GM18867 (cell line): ENCODE measurements at regions not wholly inside any gene's neighbourhood (a gene's known extent, or its start where the extent isn't known, plus 50 kb on each side); places are given as distances from the start of the nearest gene placed in this dataset.
"Not testable (repeated sequence)": the region's sequence is repeated elsewhere in the genome, so short reads cannot be mapped to it uniquely, and the experiment has no call there.

ENCODE experiments used
- ATAC-seq: cut with Tn5 transposase; IDR thresholded peaks from one replicate; pipeline ENCODE4 v1.9.1; 2021; ENCODE audit warnings: mild to moderate bottlenecking, moderate library complexity; ENCODE audit not compliant: unreplicated experiment

DNA sequence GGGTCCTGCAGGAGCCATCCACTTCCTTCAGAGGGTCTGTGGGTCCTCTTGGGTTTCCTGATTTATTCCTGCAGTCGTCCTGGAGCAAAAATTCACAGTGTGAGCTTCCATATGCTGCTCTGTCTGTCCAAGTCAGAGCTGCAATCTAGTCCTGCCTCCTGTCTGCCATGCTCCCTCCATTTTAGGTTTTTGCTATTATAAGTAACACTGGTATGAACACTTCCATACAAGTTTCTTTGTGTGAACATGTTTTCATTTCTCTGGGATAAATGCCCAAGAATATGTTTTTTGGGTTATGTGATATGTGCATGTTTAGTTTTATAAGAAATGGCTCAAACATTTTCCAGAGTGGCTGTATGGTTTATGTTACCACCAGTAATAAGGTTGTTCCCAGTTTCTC, 188.1 kb downstream of the ACTR3B start:
- ATAC-seq: no peak

GRCh38 chr7:152949253-152949652, 189.7 kb downstream of the ACTR3B start:
- no peak for ATAC-seq

GRCh38 chr7:152949790-152950189, 190.2 kb downstream of the ACTR3B start:
- ATAC-seq: no peak

GRCh38 chr7:152956006-152956405, 196.5 kb downstream of the ACTR3B start:
- no peak for ATAC-seq

DNA sequence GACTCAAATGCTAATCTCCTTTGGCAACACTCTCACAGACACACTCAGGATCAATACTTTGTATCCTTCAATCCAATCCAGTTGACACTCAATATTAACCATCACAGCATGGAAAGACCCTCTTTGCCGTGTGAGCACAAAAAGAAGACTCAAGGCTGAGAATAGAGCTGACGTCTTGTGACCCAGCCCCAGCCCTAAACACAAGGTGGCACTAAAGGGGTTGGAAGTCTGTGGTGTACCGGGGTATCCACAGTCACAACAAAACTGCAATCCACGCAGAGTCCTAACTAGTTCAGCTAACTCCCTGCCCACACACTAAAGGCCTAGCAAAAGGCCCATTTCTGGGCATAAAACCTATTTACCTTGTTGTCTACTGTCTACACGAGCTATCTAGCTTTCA, 200.1 kb downstream of the ACTR3B start:
- ATAC-seq: no peak

- not testable (repeated sequence) for ATAC-seq
These were observed 202.2 kb downstream of the ACTR3B start for GRCh38 chr7:152961796-152962195.

DNA sequence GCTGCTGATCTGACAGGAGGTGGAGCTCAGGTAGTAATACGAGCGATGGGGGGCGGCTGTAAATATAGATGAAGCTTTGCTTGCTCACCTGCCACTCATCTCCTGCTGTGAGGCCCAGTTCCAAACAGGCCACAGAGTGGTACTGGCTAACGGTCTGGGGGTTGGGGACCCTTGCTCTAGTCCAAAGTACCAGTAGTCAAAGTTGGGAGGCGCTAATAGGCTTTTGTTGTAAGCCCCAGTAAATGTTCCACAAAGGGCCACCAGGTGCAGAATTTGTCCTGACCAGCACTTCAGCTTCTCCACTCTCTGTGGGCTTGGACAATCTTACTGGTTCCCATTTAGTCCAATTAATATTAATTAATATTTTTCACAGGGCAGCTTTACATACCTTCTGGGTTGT, 206.6 kb downstream of the ACTR3B start:
- ATAC-seq: no peak

DNA sequence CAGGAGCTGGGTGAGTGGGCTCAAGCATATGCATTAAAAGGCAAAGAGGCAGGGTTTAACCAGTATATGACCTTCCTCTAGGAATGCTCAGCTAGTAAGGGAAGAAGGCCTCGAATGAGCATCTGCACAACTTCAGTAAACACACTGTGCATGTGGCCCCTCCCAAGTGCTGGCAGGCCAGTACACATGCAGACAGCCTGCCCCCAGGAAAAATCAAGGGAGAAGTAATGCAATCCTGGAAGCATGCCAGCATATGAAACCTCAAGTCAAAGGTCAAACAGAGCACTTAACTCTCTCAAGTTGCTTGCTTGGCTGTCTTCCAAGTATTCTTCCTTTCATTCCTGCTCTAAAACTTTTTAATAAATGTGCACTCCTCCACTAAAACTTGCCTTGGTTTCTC, 208.4 kb downstream of the ACTR3B start:
- ATAC-seq: no peak

GRCh38 chr7:152968514-152968913, 209.0 kb downstream of the ACTR3B start:
- no peak for ATAC-seq

DNA sequence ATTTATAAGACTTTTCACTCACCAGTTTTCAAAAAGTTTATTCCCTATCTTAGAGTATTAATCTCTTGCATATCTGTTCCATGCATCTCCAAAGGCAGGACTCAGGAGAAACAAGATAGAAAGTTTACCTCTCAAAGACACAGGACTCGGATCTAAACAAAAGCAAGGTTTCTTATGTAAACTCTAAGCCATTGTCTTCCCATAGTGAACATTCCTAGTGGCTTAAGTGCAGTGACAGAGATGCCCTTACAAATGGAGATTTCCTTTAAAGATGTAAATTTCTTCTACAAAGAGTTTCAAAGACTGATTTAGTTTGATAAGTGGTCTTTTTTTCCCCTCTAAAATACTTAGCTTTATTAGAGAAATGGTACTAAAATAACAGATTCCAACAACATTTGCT, 209.8 kb downstream of the ACTR3B start:
- ATAC-seq: no peak

DNA sequence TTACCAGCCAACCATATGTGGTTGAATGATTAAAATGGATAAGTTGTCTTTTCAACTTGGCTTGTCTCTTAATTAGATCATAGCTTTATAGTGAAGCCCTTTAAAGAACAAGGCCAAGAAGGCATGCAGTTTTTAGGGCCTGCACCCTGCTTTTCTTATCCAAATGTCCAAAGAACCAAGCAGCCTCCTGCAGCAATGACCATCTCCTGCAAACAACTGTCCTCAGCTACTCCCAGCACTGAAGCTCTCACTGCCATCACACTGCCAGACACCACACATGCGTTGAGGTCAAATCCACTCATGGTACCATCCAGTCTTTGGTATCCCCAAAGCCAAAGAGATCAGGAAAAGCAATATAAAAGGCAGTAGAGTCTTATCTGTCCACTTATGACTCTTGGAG, 210.3 kb downstream of the ACTR3B start:
- ATAC-seq: no peak

- ATAC-seq: no peak
These were observed 210.9 kb downstream of the ACTR3B start for GRCh38 chr7:152970481-152970880.

GRCh38 chr7:152974577-152974976, 215.0 kb downstream of the ACTR3B start:
- ATAC-seq: no peak

GRCh38 chr7:152975076-152975475, 215.5 kb downstream of the ACTR3B start:
- no peak for ATAC-seq

DNA sequence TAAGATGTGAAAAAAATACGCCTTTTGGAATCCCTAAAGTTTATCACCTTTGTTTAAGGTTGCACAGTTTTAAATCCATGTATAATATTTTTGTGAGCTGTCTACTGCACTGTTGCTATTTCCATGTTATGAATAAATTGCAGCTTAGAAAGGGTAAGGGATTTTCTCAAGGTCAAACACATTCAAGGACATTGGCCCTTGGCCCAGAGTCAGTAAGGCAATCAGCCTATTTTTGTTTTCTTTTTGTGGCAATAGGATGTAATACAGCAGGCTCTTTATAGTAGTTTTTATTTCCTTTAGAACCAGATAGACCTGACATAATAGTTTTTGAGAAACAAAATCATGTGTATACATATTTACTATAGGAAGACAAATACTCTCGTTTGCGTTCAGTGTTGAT, 219.8 kb downstream of the ACTR3B start:
- ATAC-seq: no peak

GRCh38 chr7:152984421-152984820, 224.9 kb downstream of the ACTR3B start:
- no peak for ATAC-seq

GRCh38 chr7:152986376-152986775, 226.8 kb downstream of the ACTR3B start:
- no peak for ATAC-seq

- ATAC-seq: no peak
These were observed 228.1 kb downstream of the ACTR3B start for GRCh38 chr7:152987656-152988055.

- ATAC-seq: no peak
These were observed 230.4 kb downstream of the ACTR3B start for GRCh38 chr7:152989889-152990380.

GRCh38 chr7:152998420-152998819, 238.9 kb downstream of the ACTR3B start:
- ATAC-seq: no peak

DNA sequence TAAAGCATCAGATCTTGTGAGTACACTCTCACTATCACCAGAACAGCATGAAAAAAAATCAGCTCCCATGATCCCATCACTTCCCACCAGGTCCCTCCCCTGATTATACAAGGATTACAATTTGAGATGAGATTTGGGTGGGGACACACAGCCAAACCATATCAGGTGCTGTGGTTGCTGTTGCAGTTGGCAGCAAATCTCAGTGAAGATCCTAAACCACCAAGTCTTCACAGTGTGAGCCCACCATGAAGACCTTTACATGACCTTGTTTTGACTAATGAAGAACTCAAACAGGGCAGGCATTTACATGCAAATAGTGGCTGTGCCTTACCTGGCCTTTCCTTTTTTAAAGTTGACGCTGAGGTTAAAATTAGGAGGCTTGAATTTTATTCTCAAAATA, 242.6 kb downstream of the ACTR3B start:
- no peak for ATAC-seq

- ATAC-seq: no peak
These were observed 243.0 kb downstream of the ACTR3B start for GRCh38 chr7:153002572-153002971.

DNA sequence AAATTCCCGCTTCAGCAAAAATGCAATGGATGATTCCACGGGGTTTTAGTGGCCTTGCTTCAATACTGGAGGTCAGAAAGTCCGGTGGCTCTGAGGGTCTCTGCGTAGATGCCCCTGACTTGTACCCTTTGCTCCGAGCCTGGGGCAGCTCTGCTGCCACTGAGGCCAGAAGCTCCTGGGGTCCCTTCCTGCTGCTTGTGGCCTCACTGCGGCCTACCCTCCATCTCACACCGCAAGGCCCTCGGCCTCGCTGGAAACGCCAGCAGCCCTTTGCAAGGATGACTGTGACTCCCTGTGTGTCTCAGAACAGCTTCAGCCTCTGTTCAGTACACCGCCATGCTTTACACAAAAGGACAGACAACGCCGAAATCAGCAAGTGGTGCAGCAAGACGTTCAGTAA, 244.8 kb downstream of the ACTR3B start:
- no peak for ATAC-seq
